ENCODE measurements at regions not wholly inside any gene's neighbourhood (a gene's known extent, or its start where the extent isn't known, plus 50 kb on each side); places are given as distances from the start of the nearest gene placed in this dataset.

DNA sequence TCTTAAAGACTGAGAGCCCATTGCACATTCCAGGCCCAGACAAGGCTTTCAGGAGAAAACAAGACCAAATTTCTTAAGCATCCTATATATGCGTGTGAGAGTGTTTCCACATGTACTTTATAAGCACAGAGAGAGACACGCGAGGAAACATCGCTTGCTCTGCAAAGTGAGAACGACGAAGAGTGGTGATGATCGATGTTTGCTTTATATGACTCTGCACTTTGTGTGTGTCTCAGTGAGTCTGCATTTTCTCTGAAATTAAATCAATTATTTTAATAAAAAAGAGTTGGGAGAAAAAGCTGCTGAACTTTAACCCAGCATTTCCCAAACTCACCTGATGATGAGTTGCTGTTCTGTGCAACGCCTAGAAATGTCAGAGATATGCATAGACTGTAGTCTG lies 61.7 kb upstream of the ZMIZ1 start:
- DNase-seq = no peak

DNA sequence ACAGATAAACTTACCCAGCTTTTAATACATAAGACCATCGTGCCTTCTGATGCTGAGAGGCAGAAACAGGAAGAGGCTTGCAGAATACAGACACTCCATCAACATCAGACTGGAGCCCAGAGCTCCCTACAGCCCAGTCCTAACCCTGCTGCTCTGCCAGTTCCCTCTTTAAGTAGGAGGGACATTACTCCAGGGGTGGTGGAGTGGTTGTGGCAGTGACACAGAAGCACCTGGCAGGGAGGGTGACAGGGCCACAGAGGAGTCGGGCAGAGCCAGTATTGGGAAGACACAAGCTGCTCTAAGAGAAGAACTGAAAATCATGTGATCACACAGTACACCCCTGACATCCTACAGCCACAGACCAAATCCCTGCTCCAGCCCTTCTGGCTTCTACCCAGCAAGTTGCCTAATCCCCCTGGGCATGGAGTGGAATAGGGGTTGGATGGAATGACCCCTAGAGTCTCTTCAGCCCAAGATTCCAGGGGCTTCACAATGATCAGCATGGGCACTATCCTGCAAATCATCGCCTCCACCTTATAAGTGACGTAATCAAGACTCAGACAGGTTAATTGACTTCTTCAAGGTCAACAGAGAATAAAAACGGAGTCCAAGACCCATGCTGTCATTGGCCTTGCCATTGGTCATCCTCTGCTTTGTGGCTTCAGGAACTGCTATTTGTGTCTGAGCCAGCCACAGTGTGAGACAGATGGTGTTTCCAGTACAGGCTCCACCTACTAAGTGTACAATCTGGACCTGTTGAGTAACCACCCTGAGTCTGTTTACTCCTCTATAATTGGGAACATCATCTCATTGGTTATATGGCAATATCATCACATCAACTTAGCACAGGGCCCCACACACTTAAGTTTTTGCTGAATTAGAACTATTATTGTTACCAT lies 61.1 kb upstream of the ZMIZ1 start:
- DNase-seq = no peak

DNA sequence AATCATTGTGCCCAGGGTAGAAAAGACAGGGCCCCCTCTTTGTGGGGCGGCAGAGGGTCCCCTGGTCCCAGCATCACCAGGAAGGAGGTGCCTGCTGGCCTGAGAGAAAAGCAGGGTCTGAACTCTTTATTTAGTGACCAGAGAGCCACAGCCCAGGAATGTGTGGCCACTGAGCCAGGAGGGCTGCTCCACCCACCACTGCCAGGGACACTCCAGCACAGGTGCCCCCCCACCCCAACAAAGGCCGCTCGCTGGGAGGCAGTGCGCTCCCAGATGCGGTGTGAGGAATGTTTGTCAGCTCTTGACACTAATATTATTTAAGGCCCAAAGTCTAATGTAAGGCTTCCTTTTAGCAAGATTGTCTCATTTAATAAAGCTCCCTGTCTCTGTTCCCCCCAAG lies 59.6 kb upstream of the ZMIZ1 start:
- DNase-seq = no peak

DNA sequence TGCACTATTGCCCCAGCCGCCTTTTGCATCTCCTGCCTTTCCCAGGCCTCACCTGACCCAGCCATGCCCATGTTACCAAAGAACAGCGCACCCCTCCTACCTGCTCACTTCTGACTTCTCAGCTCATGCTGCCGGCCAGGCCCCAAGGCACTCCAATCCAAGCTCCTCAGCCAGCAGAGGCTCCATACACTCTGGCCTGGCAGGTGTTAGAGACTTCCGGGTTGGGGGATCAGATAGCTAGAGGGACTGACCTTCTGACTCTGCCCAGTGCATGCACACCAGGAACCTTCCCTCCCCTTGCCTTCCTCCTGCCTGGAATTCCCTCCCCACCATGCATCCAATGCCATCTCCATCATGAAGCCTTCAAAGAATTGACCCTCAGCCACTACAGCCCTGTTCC lies 56.2 kb upstream of the ZMIZ1 start:
- no peak for DNase-seq

DNA sequence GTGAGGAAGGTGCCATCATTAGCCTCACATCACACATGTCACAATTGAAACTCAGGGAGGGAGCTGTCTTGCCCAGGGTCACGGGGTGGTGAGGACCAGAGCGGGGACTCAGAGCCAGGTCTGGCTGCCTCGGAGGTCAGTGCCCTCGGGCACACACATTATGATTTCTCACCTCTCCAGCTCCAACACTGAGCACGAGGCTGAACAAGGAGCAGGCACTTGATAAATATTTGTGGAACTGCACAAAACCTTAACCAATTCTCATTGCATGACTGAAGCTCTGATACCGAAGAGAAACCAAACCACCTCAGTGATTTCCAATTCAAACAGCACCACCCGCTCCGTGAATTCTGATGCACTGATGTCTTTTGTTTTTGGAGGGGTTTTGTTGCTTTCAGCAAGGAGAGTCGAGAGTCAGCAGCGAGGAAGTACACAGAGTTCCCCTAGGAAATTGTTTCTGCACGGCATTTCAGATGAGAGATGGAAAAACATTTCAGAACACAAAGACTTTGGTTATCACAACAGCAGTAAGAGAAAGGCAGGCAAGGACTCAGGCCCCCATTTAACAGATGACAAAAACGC lies 55.3 kb upstream of the ZMIZ1 start:
- DNase-seq = no peak

DNA sequence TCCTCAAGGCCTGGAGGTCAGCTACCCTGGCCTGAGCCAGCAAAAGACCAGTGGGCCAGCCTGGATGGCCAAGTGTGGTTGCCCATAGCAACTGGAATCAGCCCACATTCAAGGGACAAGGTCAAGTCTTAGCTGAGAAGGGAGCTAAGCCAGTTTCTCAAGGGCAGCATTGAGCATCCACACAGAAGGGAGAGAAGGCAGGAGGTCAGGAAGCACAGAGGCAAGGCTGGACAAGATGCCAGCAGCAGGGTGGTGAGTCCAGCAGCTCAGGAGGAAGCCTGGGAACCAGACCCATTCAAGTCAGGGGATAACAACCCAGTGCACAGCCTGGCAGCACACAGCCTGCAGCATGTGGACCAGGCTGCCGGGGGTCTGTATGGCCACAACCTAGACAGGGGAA lies 54.0 kb upstream of the ZMIZ1 start:
- DNase-seq = no peak

DNA sequence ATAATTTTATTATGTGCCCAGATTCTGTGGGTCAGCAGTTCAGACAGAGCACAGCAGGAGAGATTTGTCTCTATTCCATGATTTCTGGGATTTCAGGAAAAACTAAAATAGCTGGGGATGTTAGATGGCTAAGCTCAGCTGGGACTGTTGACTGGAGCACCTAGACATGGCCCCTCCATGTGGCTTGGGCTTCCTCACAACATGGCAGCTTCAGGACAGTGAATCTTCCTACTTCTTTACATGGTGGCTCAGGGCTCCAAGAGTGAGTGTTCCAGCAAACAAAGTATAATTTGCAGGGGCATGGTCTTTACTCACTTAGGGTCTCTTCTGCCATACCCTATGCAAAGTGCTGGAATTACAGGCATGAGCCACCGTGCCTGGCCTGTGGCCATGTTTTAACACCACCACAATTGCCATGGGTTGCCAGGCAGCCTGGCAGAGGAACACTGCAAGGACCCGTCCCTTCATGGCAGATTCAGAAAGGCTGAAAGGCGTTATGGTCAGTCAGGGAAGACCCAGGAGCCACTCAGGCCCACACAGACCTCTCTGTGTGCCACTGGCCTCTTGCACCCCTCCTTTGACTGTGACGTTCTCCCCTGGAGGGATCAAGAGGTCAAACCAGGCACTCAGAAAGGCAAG lies 50.8 kb upstream of the ZMIZ1 start:
- no peak for DNase-seq

DNA sequence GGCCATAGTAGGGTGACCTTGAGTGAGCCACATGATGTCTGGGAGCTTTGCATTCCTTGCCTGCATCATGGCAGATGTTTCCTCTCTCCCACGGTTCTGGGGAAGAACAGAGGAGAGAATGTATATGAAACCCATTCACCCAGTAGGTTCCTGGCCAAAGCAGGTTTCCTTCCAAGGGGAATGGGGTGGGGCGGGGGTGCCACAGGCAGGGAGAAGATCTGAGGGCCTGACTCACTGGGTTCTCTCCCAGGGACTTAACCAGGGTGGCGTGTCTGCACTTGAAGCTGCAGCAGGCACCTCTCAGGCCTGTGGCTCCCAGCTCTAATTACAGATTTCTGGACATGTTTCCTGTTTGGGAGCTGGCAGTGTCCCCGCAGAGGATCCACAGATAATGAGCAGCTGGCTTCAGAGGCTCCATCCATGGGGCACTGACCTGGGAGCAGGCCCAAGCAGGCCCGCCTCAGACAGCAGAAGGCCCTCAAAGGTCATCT lies 50.2 kb upstream of the ZMIZ1 start:
- DNase-seq = no peak

All from effector CD4-positive, alpha-beta T cell (primary cell).